DMS53 treated with DMSO at 0.1 percent for 48 hours (cell line): ENCODE measurements at regions not wholly inside any gene's neighbourhood (a gene's known extent, or its start where the extent isn't known, plus 50 kb on each side); places are given as distances from the start of the nearest gene placed in this dataset.
"Not testable (repeated sequence)": the region's sequence is repeated elsewhere in the genome, so short reads cannot be mapped to it uniquely, and the experiment has no call there.

Experiments used
- DNase-seq: peaks from one replicate; lab custom pipeline; 2025; ENCODE audit not compliant: unreplicated experiment; lab: John Stamatoyannopoulos, UW

GRCh38 chr4:31239886-31240285, 519.7 kb downstream of the PCDH7 start:
- no peak for DNase-seq

- DNase-seq, result no peak
Measured at GRCh38 chr4:31241504-31242106, 521.4 kb downstream of the PCDH7 start.

- no peak for DNase-seq
Measured at GRCh38 chr4:31246856-31247255, 526.7 kb downstream of the PCDH7 start.

DNA sequence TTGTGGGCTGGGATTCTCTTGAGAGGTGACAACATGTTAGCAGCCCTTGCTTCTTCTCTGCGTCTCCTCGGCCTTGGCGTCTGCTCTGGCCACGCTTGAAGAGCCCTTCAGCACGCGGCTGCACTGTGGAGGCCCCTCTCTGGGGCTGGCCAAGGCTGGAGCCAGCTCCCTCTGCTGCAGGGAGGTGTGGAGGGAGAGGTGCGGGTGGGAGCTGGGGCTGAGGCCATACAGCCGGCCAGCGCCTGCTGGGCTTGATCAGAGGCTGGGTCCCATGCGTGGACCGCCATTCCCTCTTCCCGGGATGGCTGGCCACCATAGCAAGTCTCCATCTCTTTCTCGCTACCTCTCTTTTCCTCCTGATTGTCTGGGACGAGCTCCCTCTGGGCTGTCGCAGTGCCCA, 539.0 kb downstream of the PCDH7 start:
- DNase-seq, result no peak

DNA sequence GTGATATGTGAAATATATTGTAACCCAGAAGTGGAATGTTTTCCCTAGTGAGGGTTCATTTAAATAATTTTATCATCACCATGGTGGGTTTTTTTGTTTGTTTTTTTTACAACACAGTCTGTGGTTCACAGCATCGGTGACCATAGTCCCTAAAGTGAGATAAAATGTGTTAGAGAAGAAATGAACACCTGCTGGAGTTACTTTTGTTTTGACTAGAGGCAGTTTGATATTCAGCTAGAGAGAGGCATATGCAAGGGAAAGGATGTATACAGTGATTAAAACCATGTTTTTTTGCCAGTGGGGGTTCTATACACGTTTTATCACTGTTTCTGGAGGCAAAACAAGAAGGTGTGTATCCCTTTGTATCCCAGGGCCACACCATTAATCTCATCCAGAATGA, 541.5 kb downstream of the PCDH7 start:
- DNase-seq, result no peak

DNA sequence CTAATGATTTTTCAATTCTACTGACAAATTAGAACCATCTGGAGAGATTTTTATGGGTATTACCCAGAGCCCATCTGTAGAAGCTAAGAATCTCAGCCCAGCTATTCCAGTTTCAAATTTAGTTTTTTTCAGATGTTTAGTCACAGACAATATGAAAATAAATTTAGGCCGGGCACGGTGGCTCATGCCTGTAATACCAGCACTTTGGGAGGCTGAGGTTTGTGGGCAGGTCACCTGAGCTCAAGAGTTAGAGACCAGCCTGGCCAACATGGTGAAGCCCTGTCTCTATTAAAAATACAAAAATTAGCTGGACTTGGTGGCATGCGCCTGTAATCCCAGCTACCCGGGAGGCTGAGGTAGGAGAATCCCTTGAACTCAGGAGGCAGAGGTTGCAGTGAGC, 545.9 kb downstream of the PCDH7 start:
- DNase-seq, result not testable (repeated sequence)

DNA sequence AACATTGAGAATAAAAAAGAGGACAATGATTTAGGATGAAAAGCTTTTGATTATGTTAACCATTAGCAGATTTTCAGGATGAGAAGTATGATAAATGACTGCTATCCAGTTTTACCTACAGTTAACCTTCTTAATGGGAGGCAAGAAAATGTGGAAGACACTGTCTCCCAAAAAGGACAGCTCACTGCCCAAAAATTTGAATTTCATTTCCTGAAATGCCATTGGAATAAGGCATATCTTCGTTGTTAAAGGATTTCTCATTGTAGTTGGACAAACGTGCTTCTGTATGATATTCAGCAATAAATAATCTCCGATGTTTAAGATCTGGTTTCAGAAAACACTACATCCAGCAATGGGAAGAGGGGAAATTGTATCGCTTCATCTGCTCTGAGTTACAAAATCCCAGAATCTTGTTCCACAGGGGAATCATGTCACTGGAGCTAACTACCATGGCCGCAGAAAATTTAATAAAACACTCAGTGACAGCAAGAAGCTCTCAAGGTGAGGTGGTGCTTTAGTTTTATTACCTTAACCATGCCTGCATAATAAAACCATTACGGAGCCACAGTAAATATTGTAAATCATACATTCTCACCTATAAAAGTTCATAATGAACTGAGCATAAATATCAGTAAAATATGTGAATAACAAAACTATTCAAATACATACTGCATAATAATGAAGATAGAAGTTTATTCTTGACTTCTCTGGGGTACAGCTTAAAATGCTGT, 552.3 kb downstream of the PCDH7 start:
- DNase-seq, result no peak

DNA sequence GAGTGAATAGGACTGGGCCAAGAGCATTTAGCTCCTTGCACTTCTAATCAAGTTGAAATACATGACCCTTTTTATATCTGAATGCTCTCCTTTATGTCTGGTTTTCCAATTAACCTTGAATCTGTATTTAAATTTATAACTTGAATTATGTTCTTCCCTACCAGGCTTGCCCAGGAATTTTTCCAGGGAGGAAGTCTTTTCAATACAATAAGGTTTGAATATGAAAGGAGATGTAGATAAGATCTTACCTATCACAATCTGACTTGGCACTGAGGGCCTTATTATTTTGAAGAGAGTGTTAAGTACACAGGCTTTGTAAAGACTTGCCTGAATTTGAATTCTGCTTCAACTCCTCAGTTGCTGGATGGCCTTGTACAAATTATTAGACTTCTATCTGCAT, 555.7 kb downstream of the PCDH7 start:
- no peak for DNase-seq

DNA sequence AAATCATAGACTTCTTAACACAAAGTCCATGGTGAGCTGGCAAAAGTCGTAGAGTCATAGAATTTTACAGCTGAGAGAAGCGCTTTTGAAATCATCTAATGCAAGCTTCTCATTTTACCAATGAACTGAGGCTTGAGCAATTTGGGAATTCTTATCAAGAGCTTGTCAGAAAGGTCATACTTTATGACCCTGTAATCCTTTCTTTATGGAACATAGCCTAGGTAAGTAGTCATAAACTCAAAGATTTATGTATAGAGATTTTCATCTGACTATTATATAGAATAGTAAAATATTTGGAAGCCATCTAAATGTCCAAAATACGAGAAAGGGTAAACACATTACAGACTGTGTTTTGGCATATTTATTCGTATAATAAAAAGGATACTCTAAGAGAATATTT, 563.5 kb downstream of the PCDH7 start:
- DNase-seq, result no peak

DNA sequence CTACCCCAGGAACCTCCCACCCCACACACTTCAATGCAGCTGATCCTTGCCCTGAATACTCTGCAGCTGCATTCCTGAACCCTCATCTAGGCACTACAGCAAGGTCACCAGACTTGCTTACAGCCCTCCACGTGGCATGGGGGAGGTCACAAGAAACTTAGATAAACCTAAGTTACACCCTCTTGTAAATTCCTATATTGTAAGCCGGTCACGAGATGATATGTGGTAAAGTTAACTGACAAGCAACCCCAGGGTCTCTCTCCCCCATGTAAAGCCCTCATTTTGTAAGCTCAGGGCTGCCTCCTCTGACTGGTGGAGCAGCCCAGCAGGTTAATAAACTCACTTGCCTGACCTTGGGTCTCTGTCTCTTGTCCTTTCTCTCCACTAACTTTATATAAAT, 570.7 kb downstream of the PCDH7 start:
- DNase-seq, result no peak

GRCh38 chr4:31291238-31291637, 571.1 kb downstream of the PCDH7 start:
- DNase-seq, result peak; percentile 2

DNA sequence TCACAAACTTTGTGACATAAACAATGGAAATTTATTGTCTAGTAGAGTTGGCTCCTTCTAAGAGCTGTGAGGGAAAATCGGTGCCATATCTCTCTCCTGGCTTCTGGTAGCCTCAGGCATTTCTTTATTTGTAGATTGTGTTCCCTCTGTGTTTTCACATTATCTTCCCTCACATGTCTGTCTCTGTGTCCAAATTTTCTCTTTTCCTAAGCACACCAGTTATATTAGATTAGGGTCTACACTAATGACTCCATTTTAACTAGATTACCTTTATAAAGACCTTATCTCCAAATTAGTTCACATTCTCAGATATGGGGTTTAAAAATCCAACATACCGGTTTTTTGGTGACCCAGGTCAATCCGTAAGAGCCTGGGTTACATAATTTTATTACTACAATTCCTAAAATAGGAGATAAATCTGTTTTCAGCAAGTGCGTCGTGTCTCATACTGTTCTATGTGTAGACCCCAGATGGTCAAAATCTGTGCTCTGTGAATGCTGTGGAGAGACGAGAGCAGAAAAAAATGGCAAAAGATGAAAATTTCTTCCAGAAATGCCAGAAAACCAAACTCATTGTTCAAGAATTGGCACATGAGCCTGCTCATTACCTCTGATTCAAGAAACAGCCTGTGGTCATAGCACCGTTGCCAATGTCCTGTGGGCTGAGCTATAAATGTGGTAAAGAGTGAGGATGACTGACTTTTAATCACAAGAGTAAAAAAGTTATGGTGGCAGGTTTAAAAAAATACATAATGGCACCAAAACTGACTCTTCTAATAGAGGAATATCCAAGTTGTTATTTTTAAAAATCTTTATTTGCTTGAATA, 574.7 kb downstream of the PCDH7 start:
- no peak for DNase-seq

- DNase-seq, result no peak
Measured at GRCh38 chr4:31298737-31299136, 578.6 kb downstream of the PCDH7 start.

GRCh38 chr4:31307029-31307428, 586.9 kb downstream of the PCDH7 start:
- DNase-seq, result no peak

- no peak for DNase-seq
Measured at GRCh38 chr4:31324814-31325213, 604.6 kb downstream of the PCDH7 start.

DNA sequence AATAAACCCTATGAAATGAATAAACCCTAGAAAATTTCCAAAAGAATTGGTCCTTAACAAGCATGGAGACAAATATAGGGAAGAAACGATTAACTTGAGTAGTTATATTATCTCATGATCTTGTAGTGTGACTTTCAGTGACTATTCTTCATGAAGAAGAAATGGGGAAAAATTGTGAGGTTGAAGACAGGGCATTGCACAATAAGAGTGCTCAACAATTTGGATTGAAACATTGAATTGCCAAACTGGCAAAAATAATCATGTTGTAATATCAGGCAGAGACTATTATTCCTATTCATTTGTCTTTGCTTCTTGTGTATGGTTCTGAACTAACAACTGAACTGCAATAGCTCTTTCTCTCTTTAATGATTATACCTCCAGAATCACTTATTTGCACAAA, 605.1 kb downstream of the PCDH7 start:
- no peak for DNase-seq

DNA sequence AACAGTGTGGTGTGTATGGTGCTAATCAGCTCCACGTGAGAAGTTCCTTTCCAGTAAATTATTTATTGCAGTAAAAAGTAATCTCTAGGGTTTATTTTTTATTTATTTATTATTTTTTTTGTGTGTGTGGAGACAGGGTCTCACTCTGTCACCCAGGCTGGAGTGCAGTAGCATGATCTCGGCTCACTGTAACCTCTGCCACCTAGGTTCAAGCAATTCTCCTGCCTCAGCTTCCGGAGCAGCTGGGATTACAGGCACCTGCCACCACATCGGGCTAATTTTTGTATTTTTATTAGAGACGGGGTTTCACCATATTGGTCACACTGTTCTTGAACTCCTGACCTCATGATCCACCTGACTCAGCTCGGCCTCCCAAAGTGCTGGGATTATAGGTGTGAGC, 606.9 kb downstream of the PCDH7 start:
- DNase-seq, result no peak

DNA sequence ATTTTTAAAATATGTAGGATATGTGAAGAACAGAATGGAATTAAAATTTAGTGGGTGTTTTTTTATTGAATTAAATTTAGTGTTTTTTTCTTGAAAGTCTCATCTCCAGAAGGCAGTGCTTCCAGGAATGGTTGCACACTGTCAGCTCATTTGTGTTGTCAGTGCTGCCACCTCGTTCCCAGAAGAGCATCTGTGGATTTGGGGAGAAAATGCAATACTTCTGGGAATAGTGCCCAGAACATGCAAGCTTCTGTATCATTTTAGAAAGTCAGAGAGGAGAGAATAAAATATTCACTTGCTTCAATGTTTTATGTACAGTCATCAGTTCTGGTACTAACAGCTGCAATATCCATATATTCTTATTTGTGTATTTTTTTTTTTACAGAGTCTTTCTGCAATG, 608.8 kb downstream of the PCDH7 start:
- no peak for DNase-seq

DNA sequence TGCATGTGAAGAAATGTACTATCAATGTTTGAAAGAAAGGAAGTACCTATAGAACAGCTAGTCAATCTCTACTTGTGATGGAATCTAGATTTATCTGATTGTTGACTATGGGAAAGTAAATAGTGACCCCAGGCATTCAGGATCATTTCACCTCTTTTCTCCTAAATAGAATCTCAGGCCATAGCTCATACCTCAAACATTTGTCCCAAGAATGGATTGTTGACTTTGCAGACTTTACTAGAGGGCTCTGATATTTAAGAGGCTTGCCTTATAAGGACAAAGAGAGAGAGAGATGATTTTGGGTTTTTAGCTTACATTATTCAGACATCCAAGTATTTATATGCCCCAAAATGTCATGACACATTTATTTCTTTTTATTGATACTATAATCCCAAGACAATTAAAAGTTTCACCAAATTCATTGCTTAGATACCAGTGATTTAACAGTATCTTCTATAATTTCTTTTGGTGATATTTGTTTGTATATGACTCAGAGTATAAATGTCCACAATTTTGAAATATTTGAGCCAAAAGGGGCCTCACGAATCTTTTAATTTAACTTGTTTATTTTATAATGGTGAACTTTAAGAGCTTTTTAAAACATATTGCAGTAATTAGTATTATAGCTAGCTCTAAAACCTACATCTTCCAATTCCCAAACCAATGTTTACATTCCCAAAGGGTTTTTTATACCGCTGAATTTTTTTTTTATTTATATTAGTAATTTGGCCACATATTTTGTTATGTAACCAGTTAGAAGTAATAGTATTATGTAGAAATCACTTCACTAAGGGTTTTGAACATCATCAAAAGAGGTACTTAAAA, 614.1 kb downstream of the PCDH7 start:
- DNase-seq, result no peak

DNA sequence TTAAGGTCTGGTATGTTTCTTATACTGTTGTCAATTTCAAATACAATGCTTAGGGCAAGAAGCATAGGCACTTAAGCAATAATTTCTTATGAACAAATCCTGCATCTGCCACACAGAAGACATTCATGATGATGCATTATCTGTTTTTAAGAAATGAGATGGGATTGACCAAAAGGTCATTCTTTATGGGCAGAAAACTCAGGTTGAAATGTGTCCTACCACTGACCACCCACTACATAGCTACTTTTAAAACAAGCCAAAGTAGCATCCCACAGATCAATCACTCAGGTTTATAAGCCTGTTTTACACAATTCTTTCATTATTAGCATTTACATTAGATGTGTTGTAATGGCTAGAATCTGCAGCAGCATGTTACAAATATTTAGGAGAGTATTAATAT, 617.8 kb downstream of the PCDH7 start:
- DNase-seq, result no peak

DNA sequence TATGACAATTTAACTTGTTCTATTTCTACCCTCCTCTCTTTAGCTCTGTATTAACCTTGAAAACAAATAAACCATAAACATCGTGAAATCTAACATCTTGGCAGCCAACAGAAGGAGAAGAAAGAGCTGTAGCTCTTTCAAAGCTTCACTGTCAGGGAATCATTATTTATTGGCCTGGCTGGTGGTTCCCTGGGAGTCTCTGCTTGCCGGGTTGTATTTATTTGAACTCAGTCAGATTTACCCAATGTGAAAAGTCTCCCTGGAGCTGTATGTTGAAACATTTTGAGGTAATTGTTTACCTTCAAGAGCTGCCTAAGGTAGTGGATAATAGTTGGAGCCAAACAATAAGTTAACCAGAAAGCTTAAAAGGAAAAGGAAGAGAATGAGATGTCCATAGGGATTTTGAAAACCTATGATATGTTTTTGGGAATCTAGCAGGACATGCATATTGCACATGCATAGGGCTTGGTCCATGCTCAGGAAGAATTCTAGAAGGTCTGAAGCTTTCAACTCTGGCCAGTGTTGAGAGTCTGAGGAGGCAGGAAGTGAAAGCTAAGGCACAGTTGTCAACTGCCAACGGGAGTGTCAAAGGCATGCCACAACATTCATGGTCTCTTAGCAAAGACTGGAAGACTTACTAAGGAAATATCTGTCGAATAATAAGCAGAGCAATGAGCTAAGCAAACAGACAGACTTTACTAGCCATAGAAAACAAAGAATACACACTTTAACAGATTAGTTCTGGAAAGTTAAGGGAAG, 621.6 kb downstream of the PCDH7 start:
- DNase-seq, result no peak
